ENCODE measurements at regions not wholly inside any gene's neighbourhood (a gene's known extent, or its start where the extent isn't known, plus 50 kb on each side); places are given as distances from the start of the nearest gene placed in this dataset.

DNA sequence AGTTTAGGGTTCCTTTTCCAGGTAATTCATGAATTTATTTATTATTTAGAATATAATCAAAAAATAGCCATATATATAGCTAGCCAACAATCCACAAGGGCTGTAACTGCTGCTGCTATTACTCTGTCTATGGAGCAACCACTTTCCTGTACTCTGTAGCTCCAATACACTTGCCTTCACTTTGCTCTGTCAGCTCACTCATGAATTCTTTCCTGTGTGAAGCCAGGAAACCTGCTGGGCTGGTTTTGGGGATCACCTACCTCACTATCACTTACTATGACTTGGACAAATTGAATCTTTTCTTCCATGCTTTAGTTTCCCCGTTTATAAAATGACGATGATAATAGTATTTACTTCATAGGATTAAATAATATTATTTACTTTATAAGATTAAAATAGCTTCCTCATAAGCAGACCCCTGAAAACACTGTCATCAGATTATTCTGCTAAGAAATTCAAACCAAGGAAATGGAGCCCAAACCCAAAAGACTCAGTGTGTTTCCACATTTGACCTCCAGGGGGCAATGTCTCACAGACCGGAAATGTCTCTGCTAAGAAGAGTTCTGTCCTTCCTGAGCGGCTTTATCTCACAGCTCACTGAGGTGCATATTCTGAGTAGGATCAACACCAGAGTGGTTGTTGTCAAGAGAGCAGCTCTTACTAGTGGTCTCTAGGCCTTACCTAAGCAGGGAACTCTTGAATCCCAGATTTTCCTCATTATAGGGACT, 457.1 kb downstream of the DAD1 start:
- no peaks in the 10 kb centered on the region for H3K36me3 ChIP-seq
- no peaks in the 10 kb centered on the region for H3K27me3 ChIP-seq
- intact Hi-C loops (cut with DNase I): no loop called here
- H3K4me3 ChIP-seq: no peak overlapping the region
- no peak overlapping the region for H3K27ac ChIP-seq
- no peaks in the 10 kb centered on the region for H3K9me3 ChIP-seq
- TF ChIP-seq, protein P1, sequence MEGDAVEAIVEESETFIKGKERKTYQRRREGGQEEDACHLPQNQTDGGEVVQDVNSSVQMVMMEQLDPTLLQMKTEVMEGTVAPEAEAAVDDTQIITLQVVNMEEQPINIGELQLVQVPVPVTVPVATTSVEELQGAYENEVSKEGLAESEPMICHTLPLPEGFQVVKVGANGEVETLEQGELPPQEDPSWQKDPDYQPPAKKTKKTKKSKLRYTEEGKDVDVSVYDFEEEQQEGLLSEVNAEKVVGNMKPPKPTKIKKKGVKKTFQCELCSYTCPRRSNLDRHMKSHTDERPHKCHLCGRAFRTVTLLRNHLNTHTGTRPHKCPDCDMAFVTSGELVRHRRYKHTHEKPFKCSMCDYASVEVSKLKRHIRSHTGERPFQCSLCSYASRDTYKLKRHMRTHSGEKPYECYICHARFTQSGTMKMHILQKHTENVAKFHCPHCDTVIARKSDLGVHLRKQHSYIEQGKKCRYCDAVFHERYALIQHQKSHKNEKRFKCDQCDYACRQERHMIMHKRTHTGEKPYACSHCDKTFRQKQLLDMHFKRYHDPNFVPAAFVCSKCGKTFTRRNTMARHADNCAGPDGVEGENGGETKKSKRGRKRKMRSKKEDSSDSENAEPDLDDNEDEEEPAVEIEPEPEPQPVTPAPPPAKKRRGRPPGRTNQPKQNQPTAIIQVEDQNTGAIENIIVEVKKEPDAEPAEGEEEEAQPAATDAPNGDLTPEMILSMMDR (IDR thresholded peaks at IDR 0.05): peak in 2 of 3 experiments; percentile 12 to 15
- no peak for DNase-seq (ENCODE audit: low spot score in 2 of 2)
- H3K4me1 ChIP-seq: no peaks in the 10 kb centered on the region

DNA sequence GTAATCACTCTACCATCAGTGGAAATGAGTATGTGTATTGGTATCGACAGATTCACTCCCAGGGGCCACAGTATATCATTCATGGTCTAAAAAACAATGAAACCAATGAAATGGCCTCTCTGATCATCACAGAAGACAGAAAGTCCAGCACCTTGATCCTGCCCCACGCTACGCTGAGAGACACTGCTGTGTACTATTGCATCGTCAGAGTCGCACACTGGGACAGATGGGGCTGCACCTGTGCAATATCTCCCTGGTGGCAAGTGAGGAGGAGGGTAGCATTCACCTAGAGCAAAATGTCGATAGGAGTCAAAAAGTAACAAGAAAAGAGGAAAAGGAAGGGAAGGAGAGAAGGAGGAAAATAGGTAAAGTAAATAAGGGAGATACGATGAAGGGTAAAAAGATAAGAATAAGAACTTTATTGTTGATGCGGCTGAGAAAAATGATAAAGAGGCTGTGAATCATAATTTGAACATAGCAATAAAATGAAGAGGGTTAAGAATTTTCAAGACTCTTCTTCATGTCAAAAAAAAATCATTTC, 450.5 kb upstream of the OR4E1 start:
- Histone ChIP-seq H3K27me3 (no peaks in the 10 kb centered on the region), H3K4me3 (no peak overlapping the region), H3K4me1 (no peaks in the 10 kb centered on the region), H3K36me3 (no peaks in the 10 kb centered on the region), H3K9me3 (no peaks in the 10 kb centered on the region), H3K27ac (no peak overlapping the region)
- TF ChIP-seq, protein P1 (IDR thresholded peaks at IDR 0.05): no peak
- no peak for DNase-seq (ENCODE audit: low spot score in 2 of 2)
- intact Hi-C loops (cut with DNase I): no loop called here

GRCh38 chr14:22122829-22123560, 449.4 kb upstream of the OR4E1 start:
- Histone ChIP-seq H3K36me3 (no peaks in the 10 kb centered on the region), H3K9me3 (no peaks in the 10 kb centered on the region), H3K27me3 (no peaks in the 10 kb centered on the region), H3K4me1 (no peaks in the 10 kb centered on the region), H3K4me3 (no peak overlapping the region), H3K27ac (no peak overlapping the region)
- intact Hi-C loops (cut with DNase I): no loop called here
- TF ChIP-seq, protein P1 (IDR thresholded peaks at IDR 0.05): no peak
- DNase-seq (ENCODE audit: low spot score in 2 of 2): no peak

DNA sequence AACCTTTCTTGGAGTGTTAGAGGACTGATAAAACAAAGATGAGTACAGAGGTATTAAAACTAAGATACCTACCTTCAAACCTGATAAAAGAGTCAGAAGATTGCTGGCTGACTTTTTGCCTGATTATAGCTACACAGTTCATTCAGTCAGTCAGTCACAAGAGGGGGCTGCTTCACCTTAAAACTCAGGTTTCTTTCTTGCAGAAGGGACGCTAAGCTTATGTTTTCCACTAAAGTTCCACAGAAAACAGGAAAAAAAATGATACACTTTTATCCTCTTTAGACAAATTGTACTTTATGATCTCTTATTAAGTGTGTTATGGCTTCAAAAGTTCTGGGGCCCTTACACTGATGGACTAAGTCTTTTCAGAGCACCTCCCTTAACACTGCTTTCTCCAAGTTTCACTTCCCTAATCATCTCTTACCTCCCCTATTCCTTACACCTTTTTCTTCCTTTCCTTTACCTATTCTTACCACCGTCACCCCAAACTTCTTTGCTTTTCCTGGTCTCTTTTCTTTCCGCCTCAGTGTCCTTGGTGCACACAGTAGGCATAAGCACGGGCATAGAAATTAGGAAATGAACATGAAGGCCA, 448.7 kb upstream of the OR4E1 start:
- Histone ChIP-seq H3K27me3 (no peaks in the 10 kb centered on the region), H3K27ac (no peak overlapping the region), H3K9me3 (no peaks in the 10 kb centered on the region), H3K36me3 (no peaks in the 10 kb centered on the region), H3K4me1 (no peaks in the 10 kb centered on the region), H3K4me3 (no peak overlapping the region)
- TF ChIP-seq, protein P1 (IDR thresholded peaks at IDR 0.05): no peak
- no peak for DNase-seq (ENCODE audit: low spot score in 2 of 2)
- intact Hi-C loops (cut with DNase I): no loop called here

DNA sequence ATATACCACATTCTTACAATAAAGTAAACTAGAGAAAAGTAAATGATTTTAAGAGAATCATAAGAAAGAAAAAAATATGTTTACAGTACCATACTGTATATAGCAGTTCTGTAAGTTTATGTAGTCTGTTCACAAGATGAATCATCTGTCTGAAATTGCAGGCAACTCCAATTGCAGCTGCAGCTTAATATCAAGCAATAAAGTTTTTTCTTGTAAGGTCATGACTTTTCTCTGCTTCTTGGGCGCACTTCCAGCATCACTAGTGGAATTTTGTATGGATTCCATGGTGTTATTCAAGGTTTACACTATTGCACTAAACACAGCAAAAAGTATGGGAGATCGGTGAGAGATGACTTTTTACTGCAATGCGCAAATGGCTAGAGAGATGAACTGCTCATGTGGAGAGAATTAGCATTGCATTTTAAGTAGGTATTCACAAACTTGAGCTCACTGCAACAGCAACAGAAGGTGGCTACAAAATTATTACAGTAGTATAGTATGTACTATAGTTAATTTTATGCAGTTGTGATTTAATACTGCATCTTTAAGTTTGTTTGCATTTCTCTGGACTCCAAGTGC, 445.4 kb upstream of the OR4E1 start:
- TF ChIP-seq, protein P1 (IDR thresholded peaks at IDR 0.05): no peak
- no peaks in the 10 kb centered on the region for H3K9me3 ChIP-seq
- H3K27me3 ChIP-seq: no peaks in the 10 kb centered on the region
- H3K36me3 ChIP-seq: no peaks in the 10 kb centered on the region
- no peak overlapping the region for H3K27ac ChIP-seq
- intact Hi-C loops (cut with DNase I): no loop called here
- H3K4me3 ChIP-seq: no peak overlapping the region
- no peak for DNase-seq (ENCODE audit: low spot score in 2 of 2)
- no peaks in the 10 kb centered on the region for H3K4me1 ChIP-seq

Data from ascending aorta (tissue), 2 donors.